ENCODE measurements at regions not wholly inside any gene's neighbourhood (a gene's known extent, or its start where the extent isn't known, plus 50 kb on each side); places are given as distances from the start of the nearest gene placed in this dataset.

DNA sequence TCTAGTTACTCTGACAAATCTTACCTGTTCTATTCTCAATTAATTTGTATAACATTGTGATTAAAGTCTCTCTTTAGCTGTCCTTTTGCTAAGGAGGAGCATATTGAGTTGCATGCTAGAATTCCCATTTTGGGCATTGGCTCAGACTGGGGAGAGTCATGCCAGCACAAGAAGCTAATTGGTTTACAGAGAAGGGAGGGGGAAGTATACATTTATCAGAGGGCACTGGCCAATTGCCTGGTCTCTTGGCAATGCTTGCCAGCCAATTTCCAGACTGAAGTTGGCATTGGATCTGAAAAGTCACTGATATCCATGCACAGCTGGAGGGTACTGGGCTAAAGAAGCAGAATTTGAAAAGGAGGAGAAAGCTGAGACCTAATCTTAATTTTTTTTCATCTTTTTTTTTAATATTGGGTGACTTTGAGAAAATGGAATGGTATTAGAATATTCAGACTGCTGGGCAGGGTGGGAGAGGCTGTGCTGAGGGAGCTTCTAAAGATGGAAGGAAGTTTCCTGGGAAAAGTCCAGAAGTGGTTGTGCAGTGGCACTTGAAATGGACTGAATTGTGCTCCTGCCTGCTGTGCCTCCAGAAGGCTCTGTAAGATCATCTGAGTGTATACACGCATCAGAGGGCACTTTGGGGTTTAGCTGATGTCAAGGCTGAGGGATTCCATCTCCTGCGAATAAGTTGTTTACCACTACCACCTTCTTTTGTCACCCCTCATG lies 365.2 kb upstream of the DPH6 start:
- H3K9me3 Mint-ChIP-seq, result peaks cover 2% of the 10 kb centered on the region
- CTCF ChIA-PET, result no interaction called here
- DNase-seq, result no peak
- no peaks in the 10 kb centered on the region for H3K4me1 Mint-ChIP-seq (ENCODE audit: low read depth)
- H3K27me3 Mint-ChIP-seq, result no peaks in the 10 kb centered on the region
- POLR2A ChIA-PET, result no interaction called here
- no peak overlapping the region for H3K4me3 Mint-ChIP-seq
- no peaks in the 10 kb centered on the region for H3K36me3 Mint-ChIP-seq
- intact Hi-C loops (cut with micrococcal nuclease), result no loop called here
- H3K27ac Mint-ChIP-seq, result no peak overlapping the region

DNA sequence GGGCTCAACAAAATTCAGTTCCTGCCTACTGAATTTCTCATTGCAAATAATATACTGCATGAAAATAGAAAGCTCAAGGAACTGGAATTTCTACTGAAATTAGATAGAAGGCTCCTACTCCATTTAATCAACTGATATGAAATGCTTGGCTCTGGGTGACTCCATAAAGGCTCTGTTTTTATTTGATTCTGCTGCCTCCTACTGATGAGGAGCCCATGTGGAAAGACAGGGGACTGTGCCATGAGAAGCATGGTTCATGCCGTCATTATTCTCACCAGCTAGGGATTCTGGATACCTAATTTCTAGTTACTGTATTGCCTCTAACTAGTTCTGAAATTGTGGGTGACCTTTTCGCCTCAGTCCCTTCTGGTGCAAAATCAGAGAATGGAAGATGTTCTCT lies 366.2 kb upstream of the DPH6 start:
- H3K27me3 Mint-ChIP-seq, result no peaks in the 10 kb centered on the region
- intact Hi-C loops (cut with micrococcal nuclease), result no loop called here
- POLR2A ChIA-PET, result no interaction called here

DNA sequence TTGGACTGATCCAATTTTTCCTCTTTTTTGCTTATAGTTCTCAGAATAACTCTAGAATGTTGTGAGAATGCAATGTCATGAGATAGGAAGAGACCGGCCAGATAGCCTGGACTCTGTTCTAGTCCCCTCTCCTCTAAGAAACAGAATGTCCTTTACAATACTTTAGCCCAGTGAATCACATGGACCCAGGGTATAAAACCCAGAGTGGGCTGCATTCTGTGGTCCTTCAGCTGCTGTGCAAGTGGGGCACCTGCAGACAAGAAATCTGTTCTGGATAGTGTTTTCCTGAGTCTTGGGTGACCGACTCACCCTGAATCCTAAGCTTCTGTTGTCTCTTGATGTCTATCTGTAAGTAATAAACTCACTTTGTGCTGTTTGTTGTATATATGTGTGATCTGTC lies 368.6 kb upstream of the DPH6 start:
- Mint-ChIP-seq H3K9me3 (peaks cover 2% of the 10 kb centered on the region), H3K36me3 (no peaks in the 10 kb centered on the region), H3K4me3 (no peak overlapping the region), H3K4me1 (ENCODE audit: low read depth) (no peaks in the 10 kb centered on the region), H3K27me3 (no peaks in the 10 kb centered on the region), H3K27ac (no peak overlapping the region)
- ChIA-PET POLR2A (no interaction called here), CTCF (no interaction called here)
- intact Hi-C loops (cut with micrococcal nuclease), result no loop called here
- no peak for DNase-seq

More for the DNA sequence above, 366.2 kb upstream of the DPH6 start:
- CTCF ChIA-PET, result no interaction called here
- H3K27ac Mint-ChIP-seq, result no peak overlapping the region
- no peaks in the 10 kb centered on the region for H3K36me3 Mint-ChIP-seq
- no peak for DNase-seq
- peaks cover 2% of the 10 kb centered on the region for H3K9me3 Mint-ChIP-seq
- no peak overlapping the region for H3K4me3 Mint-ChIP-seq
- no peaks in the 10 kb centered on the region for H3K4me1 Mint-ChIP-seq (ENCODE audit: low read depth)

DNA sequence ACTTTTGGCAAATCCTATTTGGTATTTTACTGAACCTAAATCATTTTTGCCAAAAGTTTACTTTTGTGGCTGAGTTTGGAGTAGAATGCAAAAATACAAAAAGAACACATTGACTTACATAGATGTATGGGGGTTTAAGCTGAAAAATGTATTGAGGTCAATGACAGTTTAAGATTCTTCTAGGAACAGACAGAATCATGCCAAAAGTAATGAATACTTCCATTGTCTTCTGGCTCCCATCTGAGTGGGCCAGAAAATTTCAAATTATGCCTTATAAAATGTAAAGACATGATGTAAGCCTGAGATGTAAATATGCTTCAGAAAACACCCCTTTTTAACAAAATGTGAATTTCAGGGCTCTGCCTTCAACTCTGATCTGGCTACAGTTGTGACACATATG lies 375.1 kb upstream of the DPH6 start:
- CTCF ChIA-PET, result no interaction called here
- Mint-ChIP-seq H3K4me3 (no peak overlapping the region), H3K4me1 (ENCODE audit: low read depth) (no peaks in the 10 kb centered on the region), H3K36me3 (no peaks in the 10 kb centered on the region), H3K9me3 (no peaks in the 10 kb centered on the region), H3K27ac (no peak overlapping the region), H3K27me3 (no peaks in the 10 kb centered on the region)
- DNase-seq, result no peak
- POLR2A ChIA-PET, result no interaction called here
- intact Hi-C loops (cut with micrococcal nuclease), result no loop called here

DNA sequence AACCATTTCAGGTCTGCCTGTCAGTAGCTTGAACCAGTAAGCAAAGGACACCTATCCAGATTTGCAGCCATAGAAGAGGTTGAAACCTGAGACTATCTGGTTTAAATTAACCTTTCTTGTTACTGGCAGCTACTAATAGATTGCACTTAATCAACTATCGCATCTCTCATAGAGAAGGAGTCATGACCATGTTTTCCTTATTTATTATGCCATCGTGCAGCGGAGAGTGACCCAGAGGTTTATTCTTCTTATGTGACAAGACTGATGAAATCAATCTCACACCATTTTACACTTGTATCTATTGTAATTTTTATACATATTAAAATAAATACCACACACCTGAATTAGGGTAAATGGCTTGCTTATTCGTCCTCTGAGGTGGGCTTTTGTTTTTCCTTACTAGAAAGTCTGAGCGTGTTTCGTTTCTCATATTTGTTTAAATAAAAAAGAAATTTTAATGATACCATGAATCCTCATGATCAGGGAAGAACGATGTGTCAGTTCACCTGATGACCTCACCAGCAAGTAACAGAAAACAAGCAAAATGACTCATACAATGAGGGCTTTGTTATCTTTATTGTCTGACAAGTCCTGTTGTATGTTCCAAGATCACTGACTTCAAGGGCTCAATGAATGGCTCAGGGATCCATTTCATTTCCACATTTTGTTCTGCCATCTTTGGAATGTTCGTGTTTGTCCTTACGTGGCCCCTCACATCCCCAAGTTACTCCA lies 379.5 kb upstream of the DPH6 start:
- DNase-seq, result no peak
- ChIA-PET POLR2A (no interaction called here), CTCF (no interaction called here)
- no peaks in the 10 kb centered on the region for H3K4me1 Mint-ChIP-seq (ENCODE audit: low read depth)
- H3K36me3 Mint-ChIP-seq, result no peaks in the 10 kb centered on the region
- H3K9me3 Mint-ChIP-seq, result no peaks in the 10 kb centered on the region
- H3K27ac Mint-ChIP-seq, result no peak overlapping the region
- no peaks in the 10 kb centered on the region for H3K27me3 Mint-ChIP-seq
- intact Hi-C loops (cut with micrococcal nuclease), result no loop called here
- no peak overlapping the region for H3K4me3 Mint-ChIP-seq

DNA sequence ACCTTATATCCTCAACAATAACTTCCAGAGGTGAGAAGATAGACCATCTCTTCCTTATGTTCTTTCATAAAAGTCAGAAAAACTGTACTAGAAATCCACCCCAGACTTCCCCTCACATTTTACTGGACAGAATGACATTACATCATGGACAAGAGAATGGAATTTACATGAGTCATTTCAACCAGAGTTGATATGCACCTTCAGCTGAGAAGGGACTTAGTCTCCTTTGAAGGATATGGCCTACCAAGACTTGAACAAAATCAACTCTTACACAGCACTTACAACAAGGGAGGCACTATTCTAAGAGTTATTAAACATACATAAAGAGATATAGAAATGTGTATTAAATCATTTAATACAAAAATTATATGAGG lies 380.0 kb upstream of the DPH6 start:
- CTCF ChIA-PET, result no interaction called here
- Mint-ChIP-seq H3K36me3 (no peaks in the 10 kb centered on the region), H3K27me3 (no peaks in the 10 kb centered on the region), H3K4me1 (ENCODE audit: low read depth) (no peaks in the 10 kb centered on the region), H3K4me3 (no peak overlapping the region), H3K27ac (no peak overlapping the region), H3K9me3 (no peaks in the 10 kb centered on the region)
- no peak for DNase-seq
- intact Hi-C loops (cut with micrococcal nuclease), result no loop called here
- POLR2A ChIA-PET, result no interaction called here

DNA sequence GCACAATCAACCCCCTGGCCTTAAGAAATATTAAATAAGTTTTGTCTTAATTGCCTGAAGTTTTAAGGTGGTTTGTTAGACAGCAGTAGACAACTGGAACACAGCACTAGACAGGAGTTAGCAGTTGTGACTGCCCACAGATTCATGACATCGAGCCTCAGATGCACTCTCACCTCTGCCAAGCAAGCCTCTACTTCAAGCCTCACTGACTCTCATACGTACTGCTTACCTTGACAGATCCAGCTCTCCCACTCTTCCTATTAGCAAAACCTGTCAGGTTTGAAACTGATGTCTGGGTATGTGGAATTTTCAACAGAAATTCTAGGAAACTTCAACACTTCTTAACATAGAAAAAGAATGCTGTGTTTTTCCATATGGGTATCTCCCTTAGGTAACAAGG lies 382.9 kb upstream of the DPH6 start:
- no peaks in the 10 kb centered on the region for H3K36me3 Mint-ChIP-seq
- H3K27ac Mint-ChIP-seq, result no peak overlapping the region
- intact Hi-C loops (cut with micrococcal nuclease), result no loop called here
- H3K4me1 Mint-ChIP-seq (ENCODE audit: low read depth), result no peaks in the 10 kb centered on the region
- POLR2A ChIA-PET, result no interaction called here
- DNase-seq, result no peak
- H3K4me3 Mint-ChIP-seq, result no peak overlapping the region
- no peaks in the 10 kb centered on the region for H3K9me3 Mint-ChIP-seq
- H3K27me3 Mint-ChIP-seq, result no peaks in the 10 kb centered on the region
- CTCF ChIA-PET, result no interaction called here

DNA sequence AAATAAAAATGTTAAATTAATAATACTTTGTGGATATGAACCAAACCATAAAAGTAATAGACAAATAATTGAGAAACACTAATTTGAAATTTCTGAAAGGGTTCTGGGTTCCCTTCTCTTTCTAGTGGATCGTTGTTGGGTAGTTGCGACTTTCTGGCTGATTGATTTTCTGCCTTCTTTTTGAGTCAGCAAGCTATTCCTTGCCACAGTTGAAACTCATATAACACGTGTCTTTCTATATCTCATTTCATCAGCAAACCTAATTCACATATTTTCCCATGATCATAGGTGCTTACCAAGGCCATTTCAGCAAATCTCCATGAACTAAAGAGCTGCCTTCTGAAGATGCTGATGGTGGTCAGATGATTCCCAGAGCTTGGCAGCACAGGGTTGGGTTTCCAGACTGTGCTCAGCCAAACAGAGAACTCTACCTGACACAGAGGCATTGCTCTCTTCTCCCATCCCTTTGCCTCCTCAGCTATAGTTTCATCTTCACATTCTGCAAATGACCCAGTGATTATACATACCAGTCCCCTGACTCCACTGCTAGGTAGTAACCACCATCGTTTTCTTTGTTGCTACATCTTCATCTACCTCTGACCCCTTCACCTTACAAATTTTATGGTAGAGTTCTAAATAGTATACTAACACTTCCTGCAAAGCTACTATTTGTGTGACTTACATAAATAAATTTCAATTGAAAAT lies 383.9 kb upstream of the DPH6 start:
- Mint-ChIP-seq H3K27ac (no peak overlapping the region), H3K4me3 (no peak overlapping the region), H3K36me3 (no peaks in the 10 kb centered on the region), H3K4me1 (ENCODE audit: low read depth) (no peaks in the 10 kb centered on the region), H3K9me3 (no peaks in the 10 kb centered on the region), H3K27me3 (no peaks in the 10 kb centered on the region)
- intact Hi-C loops (cut with micrococcal nuclease), result no loop called here
- CTCF ChIA-PET, result no interaction called here
- no peak for DNase-seq
- POLR2A ChIA-PET, result no interaction called here

DNA sequence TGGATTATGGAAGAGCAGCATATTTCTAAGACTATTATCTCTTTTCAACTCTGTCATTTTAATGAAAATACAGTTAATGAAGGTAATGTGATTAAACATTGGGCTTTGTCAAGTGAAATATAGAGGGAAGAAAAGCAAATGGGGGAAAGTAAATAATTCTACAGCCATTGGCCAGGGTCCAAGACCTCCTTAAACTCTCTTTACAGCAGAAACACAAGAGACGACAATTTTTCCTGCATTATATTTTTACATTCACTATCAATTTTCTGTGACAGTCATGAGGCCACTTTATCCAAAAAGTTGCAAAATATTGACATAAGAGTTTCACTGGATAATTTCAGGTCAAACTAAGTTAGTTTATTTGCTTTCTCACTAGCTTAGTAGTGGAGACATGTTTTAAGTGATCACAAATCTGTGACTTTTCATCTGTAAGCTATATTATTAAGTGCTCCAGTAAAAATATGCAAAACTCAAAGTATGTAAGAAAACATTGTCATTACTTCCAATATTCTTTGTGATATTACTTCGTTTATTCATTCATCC lies 385.9 kb upstream of the DPH6 start:
- ChIA-PET POLR2A (no interaction called here), CTCF (no interaction called here)
- Mint-ChIP-seq H3K36me3 (no peaks in the 10 kb centered on the region), H3K4me1 (ENCODE audit: low read depth) (no peaks in the 10 kb centered on the region), H3K9me3 (no peaks in the 10 kb centered on the region), H3K4me3 (no peak overlapping the region), H3K27ac (no peak overlapping the region), H3K27me3 (no peaks in the 10 kb centered on the region)
- intact Hi-C loops (cut with micrococcal nuclease), result no loop called here
- no peak for DNase-seq

DNA sequence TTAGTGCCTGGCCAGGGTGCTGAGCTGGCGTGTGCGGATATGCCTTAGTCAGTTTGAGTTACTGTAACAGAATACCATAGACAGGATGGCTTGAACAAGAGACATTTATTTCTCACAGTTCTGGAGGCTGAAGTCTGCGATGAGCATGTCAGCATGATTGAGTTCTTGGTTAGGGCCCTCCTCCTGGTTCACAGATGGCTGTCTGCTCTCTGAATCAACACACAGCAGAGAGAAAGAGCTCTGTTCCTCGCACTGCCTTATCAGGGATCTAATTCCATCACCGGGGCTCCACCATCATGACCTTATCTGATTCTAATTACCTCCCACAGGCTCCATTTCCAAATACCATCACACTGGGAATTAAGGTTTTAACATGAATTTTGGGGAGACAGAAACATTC lies 386.6 kb upstream of the DPH6 start:
- H3K27me3 Mint-ChIP-seq, result no peaks in the 10 kb centered on the region
- no peak overlapping the region for H3K27ac Mint-ChIP-seq
- ChIA-PET POLR2A (no interaction called here), CTCF (no interaction called here)
- intact Hi-C loops (cut with micrococcal nuclease), result no loop called here
- DNase-seq, result no peak
- H3K9me3 Mint-ChIP-seq, result no peaks in the 10 kb centered on the region
- no peaks in the 10 kb centered on the region for H3K4me1 Mint-ChIP-seq (ENCODE audit: low read depth)
- H3K36me3 Mint-ChIP-seq, result no peaks in the 10 kb centered on the region
- H3K4me3 Mint-ChIP-seq, result no peak overlapping the region

DNA sequence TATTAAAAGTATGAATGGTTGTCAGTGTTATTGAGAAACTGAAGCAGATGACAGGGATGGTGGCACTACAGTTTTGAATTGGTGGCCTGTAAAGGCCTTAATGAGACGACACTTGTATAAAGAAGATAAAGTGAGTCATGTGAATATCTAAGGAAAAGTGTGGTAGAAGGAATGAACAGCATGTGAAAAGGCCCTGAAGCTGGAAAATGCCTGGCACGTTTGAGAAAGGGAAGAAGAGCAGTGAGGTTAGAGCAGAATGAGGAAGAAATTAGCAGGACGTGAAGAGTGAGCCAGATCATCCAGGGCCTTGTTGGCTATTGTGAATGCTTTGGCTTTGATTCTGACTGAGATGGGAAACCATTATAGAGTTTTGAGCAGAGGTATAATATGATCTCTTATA lies 387.6 kb upstream of the DPH6 start:
- ChIA-PET CTCF (no interaction called here), POLR2A (no interaction called here)
- Mint-ChIP-seq H3K4me1 (ENCODE audit: low read depth) (no peaks in the 10 kb centered on the region), H3K27me3 (no peaks in the 10 kb centered on the region), H3K9me3 (no peaks in the 10 kb centered on the region), H3K27ac (no peak overlapping the region), H3K4me3 (no peak overlapping the region), H3K36me3 (no peaks in the 10 kb centered on the region)
- intact Hi-C loops (cut with micrococcal nuclease), result no loop called here
- DNase-seq, result no peak

DNA sequence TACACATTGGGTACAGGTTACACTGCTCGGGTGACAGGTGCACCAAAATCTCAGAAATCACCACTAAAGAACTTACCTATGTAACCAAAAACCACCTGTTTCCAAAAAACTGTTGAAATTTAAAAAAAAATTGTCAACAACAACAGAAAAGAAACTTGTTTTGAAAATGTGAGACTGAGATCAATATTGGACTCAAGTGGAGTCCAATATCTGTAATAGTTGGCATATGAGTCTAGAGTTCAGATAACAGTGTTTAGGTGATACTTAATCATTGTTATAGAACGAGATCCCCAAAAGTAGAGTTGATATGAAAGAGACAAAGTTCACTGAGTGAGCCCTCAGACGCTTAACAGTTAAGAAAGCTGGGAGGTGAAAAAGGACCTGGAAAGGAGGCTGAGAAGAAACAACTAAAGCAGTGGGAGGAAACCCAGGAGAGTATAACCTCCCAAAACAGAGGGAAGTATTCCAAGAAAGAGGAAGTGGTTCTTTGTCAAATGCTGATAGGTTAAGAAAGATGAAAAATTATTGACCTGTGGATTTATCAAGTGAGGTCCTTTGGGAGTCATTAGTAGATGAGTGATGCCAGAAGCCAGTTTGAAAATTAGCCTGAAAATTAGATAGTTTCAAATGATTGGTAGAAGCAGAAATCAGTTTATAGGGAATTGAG lies 388.6 kb upstream of the DPH6 start:
- no peaks in the 10 kb centered on the region for H3K9me3 Mint-ChIP-seq

More for the DNA sequence above, 388.6 kb upstream of the DPH6 start:
- no peaks in the 10 kb centered on the region for H3K36me3 Mint-ChIP-seq
- CTCF ChIA-PET, result no interaction called here
- POLR2A ChIA-PET, result no interaction called here
- DNase-seq, result no peak
- no peaks in the 10 kb centered on the region for H3K27me3 Mint-ChIP-seq
- intact Hi-C loops (cut with micrococcal nuclease), result no loop called here
- H3K4me3 Mint-ChIP-seq, result no peak overlapping the region
- no peaks in the 10 kb centered on the region for H3K4me1 Mint-ChIP-seq (ENCODE audit: low read depth)
- no peak overlapping the region for H3K27ac Mint-ChIP-seq

Data from activated CD4-positive, alpha-beta memory T cell treated with anti-CD3 and anti-CD28 coated beads for 36 hours (primary cell).